NOMO-1 (cell line): ENCODE measurements at regions not wholly inside any gene's neighbourhood (a gene's known extent, or its start where the extent isn't known, plus 50 kb on each side); places are given as distances from the start of the nearest gene placed in this dataset.

Experiments used
- DNase-seq, 2 experiments: peaks; one replicate each; lab custom pipeline; 2025; ENCODE audit not compliant: unreplicated experiment in 2 of 2; lab: John Stamatoyannopoulos, UW

DNA sequence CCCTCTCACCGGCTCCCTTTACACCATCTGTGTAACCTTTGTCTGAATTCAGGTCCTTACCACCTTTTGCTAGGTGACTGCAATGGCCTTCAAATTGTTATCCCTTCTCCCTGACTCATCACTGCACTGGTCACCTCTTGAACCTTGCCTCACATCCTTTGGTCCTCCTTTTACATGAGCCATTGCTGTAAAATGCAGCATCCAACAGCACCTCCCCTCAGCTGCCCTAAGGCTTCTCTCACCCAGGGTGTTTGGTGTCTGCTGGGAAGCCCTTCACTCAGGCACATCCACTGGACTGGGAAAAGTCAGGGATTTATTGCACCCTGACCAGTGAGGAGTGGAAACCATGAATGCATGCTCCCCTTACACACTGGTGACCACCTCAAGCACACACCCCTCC is 192.5 kb upstream of the GATB start:
- DNase-seq, result no peak

DNA sequence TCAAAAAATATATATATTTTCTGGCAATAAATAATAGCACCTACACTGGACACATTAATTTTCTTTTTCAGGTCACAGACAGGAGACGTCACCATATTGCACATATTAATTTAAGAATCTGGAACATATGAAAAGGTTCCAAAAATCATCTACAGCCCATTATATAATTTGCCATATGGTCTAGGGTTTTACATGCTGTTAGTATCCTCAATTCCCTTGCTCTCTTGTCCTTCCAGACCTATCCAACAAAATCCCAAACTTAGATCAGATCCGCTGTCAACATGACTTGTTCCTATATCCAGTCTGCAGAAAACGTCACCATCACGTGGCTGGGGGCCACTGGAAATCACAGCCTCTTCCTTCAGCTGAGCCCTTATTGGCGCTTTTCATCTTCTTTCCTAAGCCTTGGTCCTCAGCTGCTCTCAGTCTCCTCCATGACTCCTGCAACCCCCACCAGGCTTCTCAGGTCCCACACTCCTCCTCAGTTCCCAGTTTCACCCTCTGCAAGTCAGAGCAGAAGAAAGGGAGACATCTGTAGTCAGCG is 192.0 kb upstream of the GATB start:
- DNase-seq, result no peak

DNA sequence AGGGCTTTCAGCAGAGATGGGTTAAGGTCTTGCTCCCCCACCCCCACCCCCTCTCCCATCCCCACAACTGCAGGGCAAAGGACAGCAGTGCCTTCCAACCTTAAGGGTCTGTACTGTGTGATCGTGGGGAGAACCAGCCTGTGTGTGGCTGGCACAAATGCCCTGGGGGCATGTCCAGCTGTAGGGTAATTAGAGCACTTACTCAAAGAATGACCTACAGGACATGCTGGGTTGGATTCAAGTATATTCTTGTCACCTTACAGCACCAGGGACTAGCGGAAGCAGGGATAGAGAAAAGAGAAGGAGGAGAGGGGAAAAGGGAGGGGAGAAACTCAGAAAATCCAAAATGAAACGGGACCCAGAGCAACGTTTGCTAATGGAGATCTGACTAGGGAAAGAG is 191.3 kb upstream of the GATB start:
- no peak for DNase-seq

DNA sequence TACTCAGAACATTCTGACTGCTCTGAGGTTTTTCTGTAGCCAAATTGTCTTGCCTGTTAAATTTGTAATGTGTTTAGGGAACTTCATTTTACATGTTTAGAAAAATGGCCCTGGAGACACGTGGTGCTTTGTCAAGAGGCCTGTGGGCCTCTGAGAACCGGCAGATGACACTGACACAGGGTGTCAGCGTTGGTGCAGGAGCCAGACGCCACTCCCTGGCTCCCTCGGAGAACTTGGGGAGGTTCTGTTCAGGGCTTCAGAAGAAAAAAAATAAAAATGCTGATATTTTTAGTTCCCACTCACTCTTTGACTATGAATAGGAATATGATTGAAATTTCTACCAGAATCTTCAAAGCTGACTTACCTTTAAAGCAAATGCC is 190.9 kb upstream of the GATB start:
- DNase-seq, result no peak

DNA sequence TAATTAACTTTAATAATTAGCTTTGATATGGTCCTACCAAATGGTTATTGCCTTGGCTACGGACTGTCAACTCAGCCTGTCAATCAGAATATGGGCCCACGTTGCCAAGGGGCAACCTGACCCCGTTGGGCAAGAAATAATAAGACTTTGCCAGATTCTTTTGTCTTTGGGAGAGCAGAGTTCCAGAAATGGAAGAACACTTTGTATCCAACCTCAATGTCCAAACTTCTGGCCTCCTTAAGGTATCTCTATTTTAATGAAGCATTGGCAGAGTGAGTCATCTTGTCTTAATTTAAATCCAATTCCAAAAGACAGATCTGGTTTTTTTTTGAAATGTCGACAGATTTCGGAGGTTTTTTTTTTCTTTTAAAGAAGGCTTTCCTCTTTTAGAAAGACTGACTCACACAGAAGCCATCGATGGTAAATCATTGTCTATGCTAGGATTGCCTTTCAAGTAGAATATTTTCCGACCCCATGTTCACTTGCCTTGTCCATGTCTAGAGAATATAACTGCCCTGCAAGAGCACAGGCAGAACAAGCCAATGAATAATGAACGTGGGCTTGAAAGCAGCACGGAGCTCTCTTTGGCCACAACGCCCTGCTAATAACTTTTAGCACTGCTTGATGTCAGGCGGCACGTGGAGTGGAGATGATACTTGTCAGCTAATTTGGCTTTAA is 190.3 kb upstream of the GATB start:
- DNase-seq, result no peak

DNA sequence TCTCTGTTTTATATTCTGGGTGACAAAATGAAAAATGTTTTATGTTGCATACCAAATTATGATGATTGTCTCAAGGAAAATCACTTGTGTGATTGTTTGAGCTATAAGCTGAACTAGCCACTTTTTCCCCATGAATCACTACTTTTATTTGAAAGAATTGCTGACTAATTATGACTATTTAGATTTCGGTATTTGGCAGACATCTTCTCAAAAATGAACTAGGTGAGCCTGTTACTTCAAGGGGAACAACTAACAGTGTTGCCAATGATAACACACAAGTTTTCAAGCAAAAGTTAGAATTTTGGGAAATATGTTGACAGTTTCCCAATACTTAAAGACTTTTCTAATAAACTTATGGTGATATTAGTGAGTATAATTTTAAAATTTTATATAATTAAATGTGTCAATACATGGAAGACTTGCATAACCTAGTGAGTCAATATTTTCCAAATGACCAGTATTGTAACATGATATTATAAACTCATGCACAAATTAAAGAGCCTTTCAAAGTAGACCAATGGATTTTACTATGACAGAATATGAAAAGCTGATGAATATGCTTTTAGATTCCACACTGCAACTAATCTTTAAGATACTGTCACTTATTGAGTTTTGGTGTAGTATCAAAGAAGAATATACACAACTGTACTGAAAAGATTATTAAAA is 187.7 kb upstream of the GATB start:
- DNase-seq, result no peak

DNA sequence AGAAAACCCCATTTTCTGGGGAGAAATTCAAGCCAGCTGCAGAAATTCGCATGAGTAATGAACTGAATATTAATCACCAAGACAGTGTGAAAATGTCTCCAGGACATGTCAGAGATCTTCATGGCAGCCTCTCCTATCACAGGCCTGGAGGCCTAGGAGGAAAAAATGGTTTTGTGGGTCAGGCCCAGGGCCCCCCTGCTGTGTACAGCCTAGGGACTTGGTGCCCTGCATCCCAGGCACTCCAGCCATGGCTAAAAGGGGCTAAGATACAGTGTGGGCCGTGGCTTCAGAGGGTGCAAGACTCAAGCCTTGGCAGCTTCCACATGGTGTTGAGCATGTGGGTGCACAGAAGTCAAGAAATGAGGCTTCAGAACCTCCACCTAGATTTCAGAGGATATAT is 185.9 kb upstream of the GATB start:
- DNase-seq, result no peak

DNA sequence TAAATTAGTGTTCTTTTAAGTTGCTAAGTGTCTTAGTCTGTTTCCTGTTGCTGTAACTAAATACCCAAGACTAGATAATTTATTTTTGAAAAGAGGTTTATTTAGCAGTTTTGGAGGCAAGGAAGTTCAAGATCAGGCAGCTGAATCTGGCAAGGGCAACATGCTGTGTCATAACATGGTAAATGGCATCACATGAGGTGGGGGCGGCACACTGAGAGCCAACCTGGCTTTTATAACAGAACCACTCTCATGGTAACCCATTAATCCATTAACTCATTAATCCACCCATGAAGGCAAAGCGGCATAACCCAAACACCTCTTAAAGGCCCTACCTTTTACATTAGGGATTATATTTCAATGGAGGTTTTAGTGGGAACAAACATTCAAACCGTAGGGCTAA is 182.2 kb upstream of the GATB start:
- DNase-seq, result no peak

DNA sequence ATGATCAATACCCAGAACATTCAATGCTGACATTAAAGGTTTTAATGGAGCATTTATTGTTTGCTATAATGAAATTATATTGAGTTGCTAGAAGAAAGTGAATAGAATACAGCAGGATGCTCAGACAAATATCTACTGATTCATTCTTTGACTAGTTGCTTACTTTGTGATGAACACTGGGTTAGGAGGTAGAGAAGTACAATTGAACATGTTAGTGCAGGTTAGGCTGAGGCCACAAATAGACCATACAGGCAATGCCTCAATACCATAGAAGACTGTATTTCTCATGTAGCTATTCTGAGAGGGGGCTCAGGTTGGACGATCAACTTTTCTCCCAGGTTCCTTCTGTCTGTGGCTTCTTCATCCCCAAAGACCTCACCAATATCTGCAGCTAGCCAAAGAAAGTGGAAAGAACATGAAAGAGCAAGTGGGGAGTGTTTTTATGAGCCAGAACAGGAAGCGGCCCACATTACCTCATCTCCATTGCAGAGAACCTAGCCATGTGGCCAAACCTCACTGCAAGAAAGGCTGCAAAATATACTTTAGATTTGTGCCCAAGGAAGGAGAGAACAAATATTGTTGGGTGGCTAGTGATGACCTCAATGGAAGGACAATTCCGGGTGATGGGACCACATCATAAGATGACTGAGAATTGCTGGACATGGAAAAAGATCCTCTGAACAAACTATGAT is 180.3 kb upstream of the GATB start:
- peak; percentile 41 to 57 for DNase-seq

DNA sequence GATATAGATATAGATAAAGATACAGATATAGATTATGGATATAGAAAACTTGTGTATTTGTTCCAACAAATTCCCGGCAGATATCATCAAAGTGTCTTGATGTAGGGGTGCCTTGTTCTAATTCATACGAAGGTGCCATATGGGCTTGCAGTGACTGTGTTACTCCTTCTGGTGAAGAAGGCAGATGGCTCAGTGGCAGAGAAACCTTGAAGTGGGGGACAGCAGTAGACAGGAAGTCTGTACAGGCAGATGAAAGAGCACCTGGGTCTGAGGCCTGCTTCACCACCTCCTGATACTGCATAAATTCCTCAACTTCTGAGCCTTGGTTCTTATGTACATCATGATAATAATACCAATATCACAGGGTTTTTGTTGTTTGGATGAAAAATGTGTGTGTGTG is 179.5 kb upstream of the GATB start:
- no peak for DNase-seq

DNA sequence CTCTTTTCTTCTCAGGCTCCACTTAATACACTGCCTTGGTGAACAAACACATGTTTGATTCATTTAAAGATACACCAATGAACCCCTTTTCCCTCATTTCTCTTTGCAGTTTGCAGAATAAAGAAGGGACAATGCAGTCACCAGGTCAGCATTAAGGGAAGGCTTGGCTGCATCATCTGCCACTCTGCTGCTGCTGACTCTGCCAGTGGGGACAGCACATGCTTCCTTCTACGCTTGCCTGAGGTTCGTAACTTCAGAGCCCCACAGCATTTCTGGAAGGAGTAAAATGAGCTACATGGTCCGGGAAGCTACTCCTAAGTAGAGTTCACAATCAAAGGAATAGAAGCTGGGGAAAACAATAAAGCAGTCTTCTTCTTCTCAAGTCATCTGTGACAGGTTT is 178.9 kb upstream of the GATB start:
- no peak for DNase-seq

DNA sequence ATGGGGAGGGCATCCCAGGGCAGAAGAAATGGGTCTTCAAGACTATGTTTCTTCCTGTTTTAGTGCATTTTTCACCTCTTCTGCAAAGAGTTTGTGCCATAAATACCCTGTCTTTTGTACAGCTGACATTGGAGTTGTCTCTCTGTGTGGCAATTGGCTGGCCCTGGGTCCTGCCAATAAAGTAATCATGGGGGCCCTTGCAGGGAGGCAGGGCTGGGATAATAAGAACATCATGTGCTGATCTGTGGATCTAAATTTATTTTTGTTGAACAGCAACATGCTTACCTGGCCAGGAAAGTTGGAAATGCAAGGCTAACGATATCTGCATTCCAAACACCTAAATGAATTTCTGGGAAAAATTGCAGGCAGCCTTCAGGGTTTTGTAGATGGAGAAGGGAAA is 174.6 kb upstream of the GATB start:
- no peak for DNase-seq

DNA sequence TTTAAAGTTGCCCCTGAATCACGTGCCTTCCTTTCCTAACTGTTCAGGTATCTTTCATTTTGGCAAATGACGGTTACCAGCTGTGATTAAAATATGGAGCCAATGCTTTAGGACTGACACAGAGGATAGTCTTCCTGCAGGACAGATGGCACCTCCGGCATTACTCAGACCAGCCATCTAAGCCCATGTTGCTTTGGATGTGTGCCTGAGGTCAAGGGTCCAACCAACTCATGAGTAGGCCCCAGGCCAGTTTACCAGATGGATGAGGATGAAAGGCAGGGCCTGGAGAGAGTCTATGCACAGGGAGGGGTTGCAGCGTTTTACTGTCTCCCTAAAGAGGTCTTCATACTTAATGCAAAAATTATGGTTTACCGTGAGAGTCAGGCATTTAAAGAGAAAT is 174.0 kb upstream of the GATB start:
- DNase-seq, result no peak

DNA sequence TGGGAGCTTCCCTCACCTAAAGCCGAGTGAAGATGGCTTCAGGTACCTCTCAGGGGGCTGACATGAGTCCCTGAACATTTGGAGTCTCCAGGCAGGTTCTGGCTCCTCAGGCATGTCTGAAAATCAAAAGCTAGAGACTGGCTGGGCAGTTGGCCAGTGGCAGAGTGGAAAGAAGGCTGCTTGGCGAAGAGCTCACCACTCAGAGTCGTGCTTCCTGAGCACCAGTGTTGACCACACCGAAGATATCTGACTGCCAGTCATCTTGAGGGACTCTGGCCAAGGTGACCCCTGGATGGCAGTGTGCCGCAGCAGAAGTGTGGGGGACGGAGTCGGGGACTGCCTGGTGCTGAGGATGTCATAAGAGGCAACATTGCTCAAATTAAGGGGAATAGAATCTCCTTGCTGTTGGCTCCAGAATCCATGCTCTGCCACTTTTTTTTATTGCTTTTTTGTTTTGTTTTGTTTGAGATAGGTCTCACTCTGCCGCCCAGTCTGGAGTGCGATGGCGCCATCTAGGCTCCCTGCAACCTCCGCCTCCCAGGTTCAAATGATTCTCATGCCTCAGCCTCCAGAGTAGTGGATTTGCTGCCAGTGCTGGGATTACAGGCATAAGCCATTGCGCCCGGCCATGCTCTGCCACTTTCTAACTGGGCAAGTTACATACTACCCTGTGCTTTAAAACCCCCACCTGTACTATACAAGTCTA is 172.5 kb upstream of the GATB start:
- no peak for DNase-seq

DNA sequence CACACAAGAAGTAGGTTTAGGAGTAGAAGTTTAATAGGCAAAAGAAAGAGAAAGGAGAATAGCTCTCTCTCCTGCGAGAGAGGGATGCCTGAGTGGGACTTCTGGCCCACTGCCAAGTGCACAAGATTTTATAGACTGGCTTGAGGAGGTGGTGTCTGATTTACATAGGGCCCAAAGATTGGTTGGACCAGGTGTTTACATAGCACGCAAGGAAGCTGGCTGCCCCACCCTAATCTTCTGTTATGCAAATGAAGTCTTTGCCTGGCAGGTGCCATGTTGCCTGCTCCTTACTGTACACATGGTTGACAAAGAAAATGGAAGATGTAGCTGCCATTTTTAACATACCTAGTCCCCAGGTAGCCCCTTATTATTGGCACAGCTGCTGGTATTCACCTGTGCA is 170.8 kb upstream of the GATB start:
- DNase-seq, result no peak

DNA sequence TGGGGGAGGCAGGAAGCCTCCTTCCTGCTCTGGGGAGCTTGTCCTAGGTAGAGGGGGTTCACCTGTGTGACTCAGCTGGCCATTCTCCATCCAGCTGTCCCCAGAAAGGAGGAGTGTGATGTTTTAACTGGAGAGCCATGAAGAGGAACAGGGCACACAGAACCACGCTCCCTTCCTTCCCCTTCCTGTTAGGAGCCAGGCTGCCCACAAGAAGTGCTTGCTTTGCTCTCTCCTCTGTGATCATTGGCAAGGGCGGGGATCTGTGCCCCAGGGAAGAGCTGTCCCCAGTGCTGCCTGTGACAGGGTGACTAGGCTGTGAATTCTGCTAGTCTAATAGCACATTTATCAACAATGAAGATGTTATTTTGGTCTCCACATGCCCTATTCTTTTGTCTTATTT is 169.6 kb upstream of the GATB start:
- peak in 1 of 2 experiments; percentile 17 for DNase-seq

DNA sequence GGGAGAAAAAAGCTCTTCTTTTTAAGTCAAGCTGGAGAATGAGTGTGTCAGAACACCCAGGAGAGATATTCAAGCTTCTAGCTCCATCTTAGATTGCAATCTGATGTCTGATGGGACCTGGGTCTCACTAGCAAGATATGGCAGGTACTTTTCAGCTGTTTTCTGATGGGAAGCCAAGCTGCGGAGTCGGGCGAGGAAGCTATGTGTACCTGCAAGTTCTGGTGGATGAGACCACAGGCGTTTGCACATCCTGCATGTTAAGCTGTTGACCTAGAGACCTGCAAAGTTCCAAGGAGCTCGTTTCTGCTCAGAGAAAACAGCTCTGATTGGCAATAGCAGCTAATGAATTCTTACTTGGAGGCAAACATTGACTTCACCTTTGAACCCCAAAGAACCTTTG is 167.3 kb upstream of the GATB start:
- no peak for DNase-seq

DNA sequence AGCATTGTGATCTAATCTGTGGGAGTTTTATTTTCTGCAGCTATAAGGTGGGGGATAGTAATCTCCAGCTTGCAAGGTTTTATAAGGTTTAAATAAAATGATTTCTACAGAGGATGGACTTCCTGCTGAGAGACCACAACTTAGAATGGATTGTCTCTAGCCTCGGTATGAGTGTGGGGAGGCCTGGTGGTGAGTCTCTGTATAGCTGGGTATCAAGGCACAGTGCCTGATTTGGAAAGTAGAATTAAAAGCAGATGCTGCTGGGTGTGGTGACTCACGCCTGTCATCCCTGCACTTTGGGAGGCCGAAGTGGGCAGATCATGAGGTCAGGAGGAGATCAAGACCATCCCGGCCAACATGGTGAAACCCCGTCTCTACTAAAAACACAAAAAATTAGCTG is 162.0 kb upstream of the GATB start:
- DNase-seq, result no peak

DNA sequence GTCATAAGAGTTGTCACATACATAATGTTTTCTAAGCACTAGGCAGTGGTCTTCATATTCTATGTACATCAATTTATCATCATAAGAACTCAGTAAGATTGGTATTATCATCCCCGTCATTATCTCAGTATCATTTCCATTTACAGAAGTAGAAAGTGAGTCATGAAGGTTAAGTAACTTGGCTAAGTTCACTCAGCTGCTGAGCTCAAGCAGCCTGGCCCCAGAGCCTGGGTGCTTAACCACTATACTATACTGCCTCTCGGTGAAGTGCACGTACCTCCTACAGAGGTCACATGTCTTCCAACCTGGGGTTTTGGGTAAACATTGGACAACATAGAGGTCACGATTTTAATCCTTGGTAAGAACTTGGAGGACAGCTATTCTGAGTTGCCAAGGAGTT is 161.5 kb upstream of the GATB start:
- no peak for DNase-seq

DNA sequence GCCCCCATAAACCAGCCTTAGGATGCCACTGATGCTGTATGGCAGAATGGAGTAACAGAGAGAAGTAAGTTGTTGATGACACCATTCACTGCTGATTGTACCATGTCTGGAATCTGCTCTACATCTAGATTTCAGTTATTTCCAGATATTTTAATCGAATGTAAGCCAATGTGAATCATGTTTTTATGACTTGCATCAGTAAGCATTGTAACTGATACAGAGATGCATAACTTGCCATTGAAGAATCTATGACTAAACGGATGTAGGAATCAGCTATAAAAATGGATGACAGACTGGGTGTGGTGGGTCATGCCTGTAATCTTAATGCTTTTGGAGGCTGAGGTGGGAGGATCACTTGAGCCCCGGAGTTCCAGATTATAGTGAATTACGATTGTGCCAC is 161.0 kb upstream of the GATB start:
- no peak for DNase-seq

DNA sequence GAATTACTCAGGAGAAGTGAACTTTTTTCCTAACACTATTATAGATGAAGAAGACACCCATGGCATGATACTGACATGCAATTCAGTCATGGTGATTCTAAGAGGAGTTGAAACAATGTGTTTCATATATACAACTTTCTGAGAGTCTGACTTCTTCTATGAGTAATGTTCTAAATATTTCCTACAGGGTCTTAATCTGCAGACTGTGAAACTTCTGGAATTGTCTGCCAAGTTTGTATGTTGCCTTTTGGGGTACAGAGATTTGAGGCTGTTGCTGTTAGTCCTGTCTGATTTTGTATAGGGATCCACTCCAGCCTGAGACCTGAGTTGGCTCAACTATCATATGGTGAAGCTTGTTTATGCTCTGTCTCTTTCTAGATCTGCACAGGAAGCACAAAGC is 160.6 kb upstream of the GATB start:
- no peak for DNase-seq
